KOPT-K1 (cell line): ENCODE measurements at regions not wholly inside any gene's neighbourhood (a gene's known extent, or its start where the extent isn't known, plus 50 kb on each side); places are given as distances from the start of the nearest gene placed in this dataset.

ENCODE experiments used
- H3K27ac ChIP-seq: fragments of 200-600 bp; sonication (generic); 2 replicates; pipeline ENCODE4 v1.5.1; 2016; ENCODE audit warnings: antibody characterized with exemption, mild to moderate bottlenecking, low read depth, low read length; ENCODE audit not compliant: poor library complexity, severe bottlenecking
- H3K36me3 ChIP-seq: fragments of 200-600 bp; sonication (generic); 2 replicates; pipeline ENCODE4 v1.5.1; 2017; ENCODE audit warnings: antibody characterized with exemption, mild to moderate bottlenecking, low read length, moderate library complexity; ENCODE audit not compliant: insufficient read depth
- H3K9me3 ChIP-seq: fragments of 200-600 bp; sonication (generic); 2 replicates; pipeline ENCODE4 v1.5.1; 2017; ENCODE audit warnings: antibody characterized with exemption, low read length, mild to moderate bottlenecking; ENCODE audit not compliant: insufficient read depth, poor library complexity, severe bottlenecking

GRCh38 chr14:71737760-71738159, 194.5 kb upstream of the RGS6 start:
- Histone ChIP-seq H3K9me3 (no peaks in the 10 kb centered on the region), H3K36me3 (peaks cover 56% of the 10 kb centered on the region), H3K27ac (no peak overlapping the region)

GRCh38 chr14:71739273-71739990, 192.8 kb upstream of the RGS6 start:
- Histone ChIP-seq H3K27ac (no peak overlapping the region), H3K9me3 (no peaks in the 10 kb centered on the region), H3K36me3 (peaks cover 45% of the 10 kb centered on the region)

- Histone ChIP-seq H3K27ac (no peak overlapping the region), H3K36me3 (peaks cover 27% of the 10 kb centered on the region), H3K9me3 (no peaks in the 10 kb centered on the region)
Measured at GRCh38 chr14:71741241-71741640, 191.0 kb upstream of the RGS6 start.

- Histone ChIP-seq H3K27ac (no peak overlapping the region), H3K36me3 (peaks cover 15% of the 10 kb centered on the region; the same call in 1 of the 2 replicates), H3K9me3 (no peaks in the 10 kb centered on the region)
Measured at GRCh38 chr14:71742485-71742884, 189.7 kb upstream of the RGS6 start.

GRCh38 chr14:71745072-71745471, 187.2 kb upstream of the RGS6 start:
- Histone ChIP-seq H3K36me3 (no peaks in the 10 kb centered on the region), H3K9me3 (peaks cover 14% of the 10 kb centered on the region), H3K27ac (no peak overlapping the region)

- H3K9me3 ChIP-seq: peaks cover 14% of the 10 kb centered on the region
- H3K27ac ChIP-seq: no peak overlapping the region
- no peaks in the 10 kb centered on the region for H3K36me3 ChIP-seq
Measured at GRCh38 chr14:71748196-71748595, 184.0 kb upstream of the RGS6 start.

GRCh38 chr14:71749613-71750238, 182.5 kb upstream of the RGS6 start:
- H3K9me3 ChIP-seq: peaks cover 14% of the 10 kb centered on the region
- H3K36me3 ChIP-seq: no peaks in the 10 kb centered on the region
- no peak overlapping the region for H3K27ac ChIP-seq

- Histone ChIP-seq H3K9me3 (peaks cover 14% of the 10 kb centered on the region), H3K27ac (no peak overlapping the region), H3K36me3 (no peaks in the 10 kb centered on the region)
Measured at GRCh38 chr14:71751264-71751663, 181.0 kb upstream of the RGS6 start.

GRCh38 chr14:71752111-71752738, 180.0 kb upstream of the RGS6 start:
- no peaks in the 10 kb centered on the region for H3K36me3 ChIP-seq
- H3K27ac ChIP-seq: no peak overlapping the region
- peaks cover 14% of the 10 kb centered on the region for H3K9me3 ChIP-seq

GRCh38 chr14:71753126-71753830, 179.0 kb upstream of the RGS6 start:
- Histone ChIP-seq H3K9me3 (peaks cover 7% of the 10 kb centered on the region), H3K27ac (no peak overlapping the region), H3K36me3 (no peaks in the 10 kb centered on the region)

GRCh38 chr14:71753976-71754375, 178.3 kb upstream of the RGS6 start:
- Histone ChIP-seq H3K27ac (no peak overlapping the region), H3K9me3 (no peaks in the 10 kb centered on the region), H3K36me3 (no peaks in the 10 kb centered on the region)

- Histone ChIP-seq H3K36me3 (no peaks in the 10 kb centered on the region), H3K9me3 (no peaks in the 10 kb centered on the region), H3K27ac (no peak overlapping the region)
Measured at GRCh38 chr14:71754422-71755095, 177.7 kb upstream of the RGS6 start.

- H3K9me3 ChIP-seq: peaks cover 9% of the 10 kb centered on the region
- no peaks in the 10 kb centered on the region for H3K36me3 ChIP-seq
- no peak overlapping the region for H3K27ac ChIP-seq
Measured at GRCh38 chr14:71758229-71758951, 173.8 kb upstream of the RGS6 start.

GRCh38 chr14:71762575-71762974, 169.7 kb upstream of the RGS6 start:
- Histone ChIP-seq H3K27ac (no peak overlapping the region), H3K36me3 (no peaks in the 10 kb centered on the region)

More at GRCh38 chr14:71762575-71762974, 169.7 kb upstream of the RGS6 start:
- H3K9me3 ChIP-seq: peaks cover 10% of the 10 kb centered on the region
